CD14-positive monocyte (primary cell): ENCODE measurements at regions not wholly inside any gene's neighbourhood (a gene's known extent, or its start where the extent isn't known, plus 50 kb on each side); places are given as distances from the start of the nearest gene placed in this dataset.

Source experiments
- DNase-seq, 3 donors: peaks; one replicate each; pipeline ENCODE4 v3.0.0-alpha.2; 2011 to 2022
- H2AFZ ChIP-seq: 2 replicates; pipeline ENCODE4 v1.6.0; 2012; ENCODE audit warnings: mild to moderate bottlenecking, low read depth, low read length, inconsistent platforms; ENCODE audit not compliant: insufficient read depth, poor library complexity, severe bottlenecking
- H3K27ac ChIP-seq, 2 donors: 1 replicate in 1 of 2; 2 replicates in 1 of 2; pipeline ENCODE4 v1.5.1; 2012 to 2013; ENCODE audit warnings: low read length in 2 of 2, control low read depth in 1 of 2, inconsistent platforms in 1 of 2, low read depth in 1 of 2, mild to moderate bottlenecking in 1 of 2
- H3K27me3 ChIP-seq, 2 donors: one replicate each; pipeline versions ENCODE4 v1.6.0 to v1.6.1; 2011 to 2013; ENCODE audit warnings: low read length in 2 of 2; ENCODE audit not compliant: control insufficient read depth in 2 of 2, insufficient read depth in 2 of 2
- H3K36me3 ChIP-seq, 2 donors: replicated peaks in 1 of 2; 1 replicate in 1 of 2; 2 replicates in 1 of 2; pipeline versions ENCODE4 v1.5.1 to v1.6.1; 2012 to 2013; ENCODE audit warnings: low read length in 2 of 2, control low read depth in 1 of 2, inconsistent platforms in 1 of 2, mild to moderate bottlenecking in 1 of 2; ENCODE audit not compliant: insufficient read depth in 2 of 2, control insufficient read depth in 1 of 2
- H3K4me1 ChIP-seq, 2 donors: 1 replicate in 1 of 2; 2 replicates in 1 of 2; pipeline versions ENCODE4 v1.5.1 to v1.6.1; 2012 to 2013; ENCODE audit warnings: low read length in 2 of 2, control low read depth in 1 of 2, inconsistent platforms in 1 of 2, mild to moderate bottlenecking in 1 of 2, moderate library complexity in 1 of 2; ENCODE audit not compliant: insufficient read depth in 2 of 2, control insufficient read depth in 1 of 2
- H3K4me2 ChIP-seq: replicated peaks from 2 replicates; pipeline ENCODE3; 2012; ENCODE audit warnings: low read length, moderate library complexity, mild to moderate bottlenecking; ENCODE audit not compliant: poor library complexity, severe bottlenecking; ENCODE audit errors: extremely low read depth
- H3K4me3 ChIP-seq, 3 experiments: fragments of 200-600 bp in 1 of 3; sonication (generic) in 1 of 3; replicated peaks in 1 of 3; 1 replicate in 2 of 3; 2 replicates in 1 of 3; pipeline ENCODE4 v1.5.1; 2011 to 2013; ENCODE audit warnings: low read length in 3 of 3, mild to moderate bottlenecking in 3 of 3, control low read depth in 2 of 3, low read depth in 2 of 3, inconsistent platforms in 1 of 3, moderate library complexity in 1 of 3
- H3K79me2 ChIP-seq: 2 replicates; pipeline ENCODE4 v1.6.0; 2012; ENCODE audit warnings: mild to moderate bottlenecking, control low read depth, inconsistent platforms, low read length, moderate library complexity; ENCODE audit not compliant: insufficient read depth
- H3K9ac ChIP-seq: 2 replicates; pipeline ENCODE4 v1.6.0; 2017; ENCODE audit warnings: low read length, mild to moderate bottlenecking; ENCODE audit not compliant: insufficient read depth, poor library complexity, severe bottlenecking
- H3K9me3 ChIP-seq, 2 donors: replicated peaks in 1 of 2; 1 replicate in 1 of 2; 2 replicates in 1 of 2; pipeline versions ENCODE4 v1.5.1 to v1.6.1; 2012 to 2013; ENCODE audit warnings: low read length in 2 of 2, control low read depth in 1 of 2; ENCODE audit not compliant: control insufficient read depth in 1 of 2, insufficient read depth in 1 of 2
- H4K20me1 ChIP-seq: 2 replicates; pipeline ENCODE4 v1.6.0; 2012; ENCODE audit warnings: mild to moderate bottlenecking, low read length, control low read depth, moderate library complexity; ENCODE audit not compliant: insufficient read depth
- H3K27ac Mint-ChIP-seq, 7 donors: one replicate each; pipeline ENCODE4 v1.8.0; 2020; ENCODE audit warnings: mild to moderate bottlenecking in 7 of 7, mixed read lengths in 7 of 7, moderate library complexity in 6 of 7, inconsistent platforms in 2 of 7
- H3K27me3 Mint-ChIP-seq, 3 donors: one replicate each; pipeline ENCODE4 v1.8.0; 2021 to 2022; ENCODE audit warnings: low read depth in 3 of 3, mild to moderate bottlenecking in 3 of 3, mixed read lengths in 3 of 3, moderate library complexity in 3 of 3, inconsistent platforms in 1 of 3
- H3K36me3 Mint-ChIP-seq, 2 donors: one replicate each; pipeline ENCODE4 v1.8.0; 2020; ENCODE audit warnings: mixed read lengths in 2 of 2, inconsistent platforms in 1 of 2, mild to moderate bottlenecking in 1 of 2
- H3K4me1 Mint-ChIP-seq: one replicate; pipeline ENCODE4 v1.8.0; 2020; ENCODE audit warnings: mild to moderate bottlenecking, mixed read lengths
- H3K4me3 Mint-ChIP-seq, 2 donors: one replicate each; pipeline ENCODE4 v1.8.0; 2020; ENCODE audit warnings: mild to moderate bottlenecking in 2 of 2, mixed read lengths in 2 of 2, moderate library complexity in 1 of 2
- H3K9me3 Mint-ChIP-seq, 7 donors: one replicate each; pipeline ENCODE4 v1.8.0; 2020 to 2022; ENCODE audit warnings: mixed read lengths in 7 of 7, mild to moderate bottlenecking in 6 of 7, moderate library complexity in 6 of 7, inconsistent platforms in 2 of 7
- WGBS: methylation state at CpG from one replicate; pipeline ENCODE4 v1.1.5; 2013; ENCODE audit warnings: missing lambda C conversion rate; ENCODE audit not compliant: insufficient coverage; 5-methylcytosine and 5-hydroxymethylcytosine counted together
- intact Hi-C, 2 donors: fragments of 100-400 bp; cut with micrococcal nuclease; formaldehyde crosslinking; loops; one replicate each; pipeline versions ENCODE4 v1.15.0 to v1.15.1; 2023
- TF ChIP-seq, protein P1 (sequence below): fragments of 200-600 bp; IDR thresholded peaks from one replicate; pipeline ENCODE4 v1.8.0; 2022; ENCODE audit warnings: antibody characterized with exemption, mild to moderate bottlenecking

- H3K4me1 ChIP-seq, result no peaks in the 10 kb centered on the region
- H3K4me3 ChIP-seq, result no peak overlapping the region
- H3K27me3 ChIP-seq, result no peaks in the 10 kb centered on the region
- no peak overlapping the region for H2AFZ ChIP-seq
- Mint-ChIP-seq H3K4me1 (no peaks in the 10 kb centered on the region), H3K36me3 (no peaks in the 10 kb centered on the region), H3K9me3 (peaks cover 0 to 9% (median 4%) of the 10 kb centered on the region in 7 donors), H3K27ac (no peak overlapping the region), H3K4me3 (no peak overlapping the region), H3K27me3 (peaks cover 0 to 1% (median 0%) of the 10 kb centered on the region in 3 donors)
- no peaks in the 10 kb centered on the region for H4K20me1 ChIP-seq
- no peaks in the 10 kb centered on the region for H3K79me2 ChIP-seq
- intact Hi-C loops, result no loop called here
- H3K27ac ChIP-seq, result no peak overlapping the region
- no peaks in the 10 kb centered on the region for H3K36me3 ChIP-seq
- WGBS, result no CpG with 5 or more reads among the region's 1 CpG
- no peak overlapping the region for H3K9ac ChIP-seq
- no peak overlapping the region for H3K4me2 ChIP-seq
- no peaks in the 10 kb centered on the region for H3K9me3 ChIP-seq
- TF ChIP-seq, protein P1, sequence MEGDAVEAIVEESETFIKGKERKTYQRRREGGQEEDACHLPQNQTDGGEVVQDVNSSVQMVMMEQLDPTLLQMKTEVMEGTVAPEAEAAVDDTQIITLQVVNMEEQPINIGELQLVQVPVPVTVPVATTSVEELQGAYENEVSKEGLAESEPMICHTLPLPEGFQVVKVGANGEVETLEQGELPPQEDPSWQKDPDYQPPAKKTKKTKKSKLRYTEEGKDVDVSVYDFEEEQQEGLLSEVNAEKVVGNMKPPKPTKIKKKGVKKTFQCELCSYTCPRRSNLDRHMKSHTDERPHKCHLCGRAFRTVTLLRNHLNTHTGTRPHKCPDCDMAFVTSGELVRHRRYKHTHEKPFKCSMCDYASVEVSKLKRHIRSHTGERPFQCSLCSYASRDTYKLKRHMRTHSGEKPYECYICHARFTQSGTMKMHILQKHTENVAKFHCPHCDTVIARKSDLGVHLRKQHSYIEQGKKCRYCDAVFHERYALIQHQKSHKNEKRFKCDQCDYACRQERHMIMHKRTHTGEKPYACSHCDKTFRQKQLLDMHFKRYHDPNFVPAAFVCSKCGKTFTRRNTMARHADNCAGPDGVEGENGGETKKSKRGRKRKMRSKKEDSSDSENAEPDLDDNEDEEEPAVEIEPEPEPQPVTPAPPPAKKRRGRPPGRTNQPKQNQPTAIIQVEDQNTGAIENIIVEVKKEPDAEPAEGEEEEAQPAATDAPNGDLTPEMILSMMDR, result no peak
- DNase-seq, result no peak
Observed at GRCh38 chr2:183463821-183464220, 339.6 kb downstream of the NUP35 start.

GRCh38 chr2:183465048-183465447, 340.8 kb downstream of the NUP35 start:
- Histone ChIP-seq H3K9ac (no peak overlapping the region), H3K4me1 (no peaks in the 10 kb centered on the region), H3K27ac (no peak overlapping the region), H4K20me1 (no peaks in the 10 kb centered on the region), H3K79me2 (no peaks in the 10 kb centered on the region), H2AFZ (no peak overlapping the region), H3K4me3 (no peak overlapping the region), H3K36me3 (no peaks in the 10 kb centered on the region), H3K27me3 (no peaks in the 10 kb centered on the region), H3K9me3 (peaks cover 0 to 8% of the 10 kb centered on the region in 2 donors), H3K4me2 (no peak overlapping the region)
- H3K9me3 Mint-ChIP-seq, result peaks cover 3 to 12% (median 4%) of the 10 kb centered on the region in 7 donors
- no peaks in the 10 kb centered on the region for H3K36me3 Mint-ChIP-seq
- TF ChIP-seq, protein P1, result no peak
- no peak overlapping the region for H3K4me3 Mint-ChIP-seq
- H3K4me1 Mint-ChIP-seq, result no peaks in the 10 kb centered on the region
- intact Hi-C loops, result no loop called here
- peaks cover 0 to 1% (median 0%) of the 10 kb centered on the region in 3 donors for H3K27me3 Mint-ChIP-seq
- H3K27ac Mint-ChIP-seq, result no peak overlapping the region
- DNase-seq, result no peak
